GM13976 (cell line): ENCODE measurements at regions not wholly inside any gene's neighbourhood (a gene's known extent, or its start where the extent isn't known, plus 50 kb on each side); places are given as distances from the start of the nearest gene placed in this dataset.

ENCODE experiments used
- DNase-seq: peaks from one replicate; pipeline ENCODE4 v3.0.0; 2012; ENCODE audit warnings: low spot score
- in situ Hi-C: fragments of 300-500 bp; cut with MboI; formaldehyde crosslinking; loops from one replicate; pipeline ENCODE4 v1.12.0; 2022; ENCODE audit warnings: low sequenced_read_pairs, mixed read lengths, inconsistent platforms; ENCODE audit not compliant: unreplicated experiment
- TF ChIP-seq, protein P1 (sequence below): IDR thresholded peaks from 2 replicates; pipeline ENCODE4 v1.5.1; 2012; ENCODE audit warnings: borderline replicate concordance, mild to moderate bottlenecking; ENCODE audit not compliant: insufficient read depth; ENCODE audit errors: extremely low read depth, missing control alignments, control extremely low read depth

DNA sequence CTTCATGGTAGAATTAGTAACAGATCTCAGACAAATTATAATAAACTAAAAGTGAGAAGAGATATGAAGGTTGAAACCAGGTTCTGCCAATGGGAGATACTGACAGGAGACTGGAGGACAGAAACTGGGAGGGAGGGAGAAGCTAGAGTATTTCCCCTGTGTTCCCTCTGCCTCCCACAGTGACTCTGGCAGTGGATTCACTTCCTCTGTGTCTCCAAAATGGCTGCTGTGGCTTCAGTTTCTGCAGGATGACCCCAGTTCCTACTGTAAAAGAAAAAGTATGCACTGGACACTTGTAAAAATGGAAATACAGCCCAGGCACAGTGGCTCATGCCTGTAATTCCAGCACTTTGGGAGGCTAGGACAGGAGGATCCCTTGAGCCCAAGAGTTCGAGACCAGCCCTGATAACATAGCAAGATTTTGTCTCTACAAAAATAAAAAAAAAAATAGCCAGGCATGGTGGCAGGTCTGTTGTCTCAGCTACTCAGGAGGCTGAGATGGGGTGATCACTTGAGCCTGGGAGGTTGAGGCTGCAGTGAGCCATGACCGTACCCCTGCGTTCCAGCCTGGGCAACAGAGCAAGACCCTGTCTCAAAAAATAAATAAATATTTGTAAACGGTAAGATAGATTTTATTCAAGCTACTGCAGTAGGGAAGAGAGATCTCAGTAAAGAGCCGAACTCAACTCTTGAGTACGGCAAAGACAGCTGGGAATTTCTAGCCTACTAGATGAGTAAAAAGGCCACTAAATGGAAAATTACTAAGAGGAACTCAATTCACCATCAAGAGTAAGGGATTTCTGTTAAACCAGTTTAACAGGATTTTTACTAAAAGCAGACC, 156.6 kb upstream of the TRIM24 start:
- TF ChIP-seq, protein P1, sequence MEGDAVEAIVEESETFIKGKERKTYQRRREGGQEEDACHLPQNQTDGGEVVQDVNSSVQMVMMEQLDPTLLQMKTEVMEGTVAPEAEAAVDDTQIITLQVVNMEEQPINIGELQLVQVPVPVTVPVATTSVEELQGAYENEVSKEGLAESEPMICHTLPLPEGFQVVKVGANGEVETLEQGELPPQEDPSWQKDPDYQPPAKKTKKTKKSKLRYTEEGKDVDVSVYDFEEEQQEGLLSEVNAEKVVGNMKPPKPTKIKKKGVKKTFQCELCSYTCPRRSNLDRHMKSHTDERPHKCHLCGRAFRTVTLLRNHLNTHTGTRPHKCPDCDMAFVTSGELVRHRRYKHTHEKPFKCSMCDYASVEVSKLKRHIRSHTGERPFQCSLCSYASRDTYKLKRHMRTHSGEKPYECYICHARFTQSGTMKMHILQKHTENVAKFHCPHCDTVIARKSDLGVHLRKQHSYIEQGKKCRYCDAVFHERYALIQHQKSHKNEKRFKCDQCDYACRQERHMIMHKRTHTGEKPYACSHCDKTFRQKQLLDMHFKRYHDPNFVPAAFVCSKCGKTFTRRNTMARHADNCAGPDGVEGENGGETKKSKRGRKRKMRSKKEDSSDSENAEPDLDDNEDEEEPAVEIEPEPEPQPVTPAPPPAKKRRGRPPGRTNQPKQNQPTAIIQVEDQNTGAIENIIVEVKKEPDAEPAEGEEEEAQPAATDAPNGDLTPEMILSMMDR = no peak
- in situ Hi-C loops = no loop called here
- DNase-seq = no peak

DNA sequence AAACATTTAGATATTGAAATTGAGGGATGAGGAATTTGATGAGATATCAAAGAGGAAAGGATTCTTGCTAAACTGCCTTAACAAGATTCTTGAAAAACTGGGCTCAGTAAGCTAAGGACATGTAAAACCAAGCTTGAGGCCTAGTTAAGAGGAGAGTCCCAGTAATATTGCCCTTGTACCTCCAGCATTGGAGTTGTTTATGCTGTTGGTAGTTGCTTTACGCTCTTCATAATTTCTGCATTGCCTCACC, 156.1 kb upstream of the TRIM24 start:
- TF ChIP-seq, protein P1 = no peak
- in situ Hi-C loops = no loop called here
- DNase-seq = no peak

DNA sequence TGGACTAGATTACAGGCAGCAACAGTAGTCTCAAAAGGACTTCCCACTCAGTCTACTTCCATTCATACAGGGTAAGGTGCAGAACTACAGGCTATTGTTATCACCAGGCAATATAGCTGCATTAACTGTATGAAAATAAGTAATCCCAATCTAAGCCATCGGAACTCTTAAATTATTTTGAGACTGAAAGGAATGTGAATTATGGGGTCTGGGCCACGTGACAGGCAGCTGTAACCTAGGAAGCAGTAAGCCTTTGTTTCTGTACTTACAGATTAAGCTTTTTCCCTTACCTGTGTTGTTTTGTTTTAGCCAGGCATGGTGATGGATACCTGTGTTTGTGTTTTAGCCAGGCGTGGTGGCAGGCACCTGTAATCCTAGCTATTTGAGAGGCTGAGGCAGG, 152.4 kb upstream of the TRIM24 start:
- in situ Hi-C loops = no loop called here
- DNase-seq = no peak
- TF ChIP-seq, protein P1 = no peak

DNA sequence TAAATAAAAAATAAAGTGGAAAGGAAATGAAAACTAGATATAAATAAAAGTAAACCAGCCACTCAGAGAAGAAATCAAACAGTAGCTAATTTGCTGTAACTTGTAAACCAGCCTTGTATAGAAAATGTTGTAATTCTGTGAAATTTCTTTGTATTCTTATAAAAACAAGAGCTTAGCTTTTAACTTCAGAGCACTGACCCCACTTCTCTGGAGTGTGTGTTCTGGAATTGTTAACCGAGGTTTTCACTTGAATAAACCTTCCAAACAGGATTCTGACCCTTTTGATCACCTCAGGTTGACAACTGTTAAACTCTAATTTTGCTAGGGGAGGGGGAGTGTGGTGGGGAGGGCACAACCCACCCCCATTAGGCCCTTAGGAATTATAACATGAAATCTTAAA, 151.9 kb upstream of the TRIM24 start:
- no peak for DNase-seq
- in situ Hi-C loops = no loop called here
- TF ChIP-seq, protein P1 = no peak

DNA sequence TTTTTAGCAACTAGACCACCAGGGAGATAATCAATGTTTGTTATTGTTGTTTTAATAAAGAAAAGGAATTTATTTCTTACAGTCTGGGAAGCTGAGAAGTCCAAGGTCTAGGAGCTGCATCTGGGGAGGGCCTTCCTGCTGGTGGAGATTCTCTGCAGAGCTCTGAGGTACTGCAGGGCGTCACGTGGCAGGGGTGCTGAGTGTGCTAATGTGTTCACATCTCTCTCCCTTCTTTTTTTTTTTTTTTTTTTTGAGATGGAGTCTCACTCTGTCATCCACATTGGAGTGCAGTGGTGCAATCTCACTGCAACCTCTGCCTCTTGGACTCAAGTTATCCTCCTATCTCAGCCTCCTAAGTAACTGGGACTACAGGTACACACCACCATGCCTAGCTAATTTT, 150.9 kb upstream of the TRIM24 start:
- TF ChIP-seq, protein P1 = no peak
- in situ Hi-C loops = no loop called here
- no peak for DNase-seq

DNA sequence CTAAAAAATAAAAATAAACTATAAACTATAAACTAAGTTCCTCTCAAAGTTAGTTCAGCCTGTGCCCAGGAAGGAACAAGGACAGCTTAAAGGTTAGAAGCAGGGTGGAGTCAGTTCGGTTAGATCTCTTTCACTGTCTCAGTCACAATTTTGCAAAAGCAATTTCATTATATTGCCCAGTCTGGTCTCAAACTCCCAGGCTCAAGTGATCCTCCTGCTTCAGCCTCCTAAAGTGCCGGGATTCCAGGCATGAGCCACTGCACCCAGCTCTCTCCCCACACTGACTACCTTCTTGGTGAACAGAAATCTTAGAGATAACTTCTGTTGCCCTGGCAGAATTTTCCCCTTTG, 146.3 kb upstream of the TRIM24 start:
- in situ Hi-C loops = no loop called here
- TF ChIP-seq, protein P1 = no peak
- DNase-seq = no peak
